ENCODE measurements at regions not wholly inside any gene's neighbourhood (a gene's known extent, or its start where the extent isn't known, plus 50 kb on each side); places are given as distances from the start of the nearest gene placed in this dataset.

- TF ChIP-seq CTCF (IDR thresholded peaks at IDR 0.05) (no peak), POLR2A (IDR thresholded peaks at IDR 0.05) (no peak)
Observed at GRCh38 chr1:58919959-58920321, 136.1 kb upstream of the JUN start.
